ENCODE measurements at regions not wholly inside any gene's neighbourhood (a gene's known extent, or its start where the extent isn't known, plus 50 kb on each side); places are given as distances from the start of the nearest gene placed in this dataset.

DNA sequence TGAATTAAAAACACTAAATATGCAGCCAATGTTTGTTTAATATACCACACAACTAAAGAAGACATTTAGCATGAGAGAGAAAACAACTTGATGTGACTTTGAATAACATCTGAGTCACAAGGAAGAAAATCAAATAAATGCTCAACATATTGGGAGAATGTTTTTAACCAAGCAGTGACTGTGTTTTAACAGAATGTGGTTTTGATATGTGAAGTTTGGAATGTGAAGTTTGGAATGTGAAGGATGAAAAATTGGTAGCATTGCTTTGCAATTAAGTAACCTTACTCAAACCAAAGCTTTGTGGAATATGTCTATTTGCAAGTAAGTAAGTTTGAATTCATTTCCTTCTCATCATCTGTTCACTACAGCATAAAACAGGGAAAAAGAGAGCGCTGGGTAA is 128.2 kb upstream of the DNAJC10 start:
- TF ChIP-seq, protein P1, sequence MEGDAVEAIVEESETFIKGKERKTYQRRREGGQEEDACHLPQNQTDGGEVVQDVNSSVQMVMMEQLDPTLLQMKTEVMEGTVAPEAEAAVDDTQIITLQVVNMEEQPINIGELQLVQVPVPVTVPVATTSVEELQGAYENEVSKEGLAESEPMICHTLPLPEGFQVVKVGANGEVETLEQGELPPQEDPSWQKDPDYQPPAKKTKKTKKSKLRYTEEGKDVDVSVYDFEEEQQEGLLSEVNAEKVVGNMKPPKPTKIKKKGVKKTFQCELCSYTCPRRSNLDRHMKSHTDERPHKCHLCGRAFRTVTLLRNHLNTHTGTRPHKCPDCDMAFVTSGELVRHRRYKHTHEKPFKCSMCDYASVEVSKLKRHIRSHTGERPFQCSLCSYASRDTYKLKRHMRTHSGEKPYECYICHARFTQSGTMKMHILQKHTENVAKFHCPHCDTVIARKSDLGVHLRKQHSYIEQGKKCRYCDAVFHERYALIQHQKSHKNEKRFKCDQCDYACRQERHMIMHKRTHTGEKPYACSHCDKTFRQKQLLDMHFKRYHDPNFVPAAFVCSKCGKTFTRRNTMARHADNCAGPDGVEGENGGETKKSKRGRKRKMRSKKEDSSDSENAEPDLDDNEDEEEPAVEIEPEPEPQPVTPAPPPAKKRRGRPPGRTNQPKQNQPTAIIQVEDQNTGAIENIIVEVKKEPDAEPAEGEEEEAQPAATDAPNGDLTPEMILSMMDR (IDR thresholded peaks at IDR 0.05) = no peak
- no peak for TF ChIP-seq RCOR1 (IDR thresholded peaks at IDR 0.05; ENCODE audit: low read depth, low read length)
- no peak for TF ChIP-seq POLR2A (IDR thresholded peaks at IDR 0.05; ENCODE audit: low read length)
- TF ChIP-seq HOXA7 (CRISPR knock-in tag; IDR thresholded peaks at IDR 0.05) = no peak
